ENCODE measurements at regions not wholly inside any gene's neighbourhood (a gene's known extent, or its start where the extent isn't known, plus 50 kb on each side); places are given as distances from the start of the nearest gene placed in this dataset.

DNA sequence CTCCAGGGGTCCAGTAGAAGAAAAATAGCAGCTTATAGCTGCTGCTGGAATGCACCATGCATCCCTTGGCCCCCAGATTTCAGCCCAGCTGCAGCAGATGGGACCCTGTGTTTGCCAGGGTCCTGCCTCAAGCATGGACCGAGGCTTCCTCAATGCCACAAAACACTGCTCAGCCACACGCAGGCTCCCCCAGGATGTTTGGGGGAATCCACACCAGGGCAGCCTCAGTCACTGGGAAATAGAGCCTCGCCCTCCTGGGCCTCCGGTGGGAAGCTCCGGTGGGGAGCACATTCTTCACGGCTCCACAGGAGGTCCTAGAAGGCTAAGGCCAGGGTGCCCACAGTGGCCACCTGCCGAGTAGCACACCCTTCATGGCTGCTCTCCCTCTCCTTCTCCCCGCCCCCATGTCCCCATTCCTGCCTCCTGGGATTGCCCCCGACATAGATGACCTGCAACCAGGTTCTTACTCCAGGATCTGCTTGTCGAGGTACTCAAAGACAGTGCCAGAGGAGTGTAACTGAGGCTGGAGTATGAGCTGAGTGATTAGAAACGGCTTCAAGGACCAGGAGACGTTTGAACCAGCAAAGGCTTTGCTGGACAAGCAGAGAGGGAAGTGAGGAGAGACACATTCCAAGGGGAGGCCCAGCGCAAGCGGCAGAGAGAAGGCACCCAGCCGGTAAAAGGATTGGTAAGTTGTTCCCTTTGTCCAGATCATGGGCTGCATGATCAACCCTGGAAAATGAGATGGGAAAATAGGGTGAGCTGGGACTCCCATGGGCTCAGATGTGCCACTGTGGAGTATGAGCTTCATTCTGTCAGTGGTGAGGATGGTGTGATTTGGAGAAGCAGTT lies 110.7 kb upstream of the UQCRFS1 start:
- DNase-seq (ENCODE audit: low read depth) = no peak

DNA sequence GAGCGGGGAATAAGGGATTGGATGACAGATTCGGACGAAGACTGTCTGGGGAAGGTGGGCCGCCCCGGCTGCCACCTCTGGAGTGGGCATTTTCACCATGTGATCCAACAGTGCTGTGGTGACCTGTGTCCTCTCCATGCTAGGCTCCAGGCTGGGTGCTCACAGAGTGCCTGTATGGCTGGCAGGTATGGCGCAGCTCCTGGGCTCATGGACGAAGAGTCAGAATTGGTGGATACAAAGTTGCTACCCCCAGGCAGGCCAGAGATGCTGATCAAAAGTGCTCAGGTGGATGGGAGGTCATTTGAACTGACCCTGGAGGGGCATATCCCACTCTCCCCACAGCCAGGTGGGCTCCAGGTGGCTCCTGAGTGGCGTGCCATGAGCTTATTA lies 111.3 kb upstream of the UQCRFS1 start:
- DNase-seq (ENCODE audit: low read depth) = no peak

DNA sequence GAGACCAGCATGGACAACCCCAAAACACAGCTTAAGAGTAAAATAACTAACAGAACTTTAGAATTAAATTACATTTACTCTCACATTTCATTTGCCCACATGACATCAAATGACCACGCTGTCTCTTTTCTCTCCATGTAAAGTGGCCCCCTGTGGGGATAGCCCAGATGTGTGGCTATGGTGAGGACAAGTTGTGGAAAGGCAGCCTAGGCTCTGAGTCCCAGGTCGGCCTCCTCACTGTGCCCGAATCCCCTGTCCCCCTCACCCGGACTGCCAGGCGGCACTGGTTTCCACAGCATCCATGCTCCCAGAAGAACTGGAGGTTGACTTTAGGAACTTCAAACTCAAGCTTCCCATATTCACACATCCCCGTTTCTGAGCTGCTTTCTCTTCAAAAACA lies 111.8 kb upstream of the UQCRFS1 start:
- DNase-seq (ENCODE audit: low read depth) = no peak

DNA sequence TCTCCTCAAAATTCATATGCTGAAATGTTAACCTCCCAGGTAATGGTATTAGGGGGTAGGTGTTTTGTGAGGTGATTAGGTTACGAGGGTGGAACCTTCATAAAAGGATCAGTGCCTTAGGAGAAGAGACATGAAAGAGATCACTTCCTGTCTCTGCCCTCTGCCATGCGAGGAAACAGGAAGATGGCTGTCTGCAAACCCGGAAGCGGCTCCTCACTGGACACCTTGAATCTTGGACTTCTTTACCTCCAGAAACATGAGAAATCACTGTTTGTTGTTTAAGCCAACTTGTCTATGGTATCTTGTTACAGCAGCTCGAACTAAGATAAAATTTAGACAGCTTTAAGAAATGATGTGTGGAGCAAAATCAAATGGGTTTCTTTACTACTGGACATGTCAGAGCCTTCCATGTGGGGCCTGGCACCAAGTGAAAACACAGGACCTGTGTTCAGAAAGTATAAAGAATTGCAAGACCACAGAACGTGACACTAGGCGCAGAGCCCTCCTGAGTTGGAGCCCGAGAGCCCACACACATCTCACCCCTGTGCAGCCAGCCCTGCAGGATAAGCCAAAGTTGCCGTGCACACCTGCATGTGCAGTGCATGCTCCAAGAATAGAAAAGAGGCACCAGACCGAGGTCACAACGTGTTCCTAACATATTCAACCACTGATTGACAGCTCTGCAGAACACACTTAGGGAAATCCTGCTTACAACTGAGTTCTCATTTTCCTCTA lies 112.5 kb upstream of the UQCRFS1 start:
- DNase-seq (ENCODE audit: low read depth) = no peak

DNA sequence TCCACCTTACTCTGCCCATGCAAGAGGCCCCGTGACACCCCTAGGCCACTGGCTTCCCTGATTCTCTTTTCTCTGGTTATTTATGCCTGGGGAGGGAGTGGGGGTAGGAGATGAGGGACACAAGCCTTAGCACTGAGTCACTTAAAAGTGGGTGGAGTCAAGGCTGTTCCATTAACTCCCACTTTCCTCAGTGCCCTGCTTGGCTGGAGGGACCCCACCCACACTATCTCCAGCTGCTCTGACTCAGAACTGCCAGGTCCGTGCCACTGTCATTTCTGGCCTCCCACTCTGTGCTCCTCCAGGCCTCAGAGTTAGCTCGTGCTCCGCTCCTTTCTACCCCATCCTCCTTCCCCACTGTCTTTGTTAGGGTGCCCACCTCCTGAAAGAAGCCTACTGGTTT lies 113.4 kb upstream of the UQCRFS1 start:
- DNase-seq (ENCODE audit: low read depth) = no peak

DNA sequence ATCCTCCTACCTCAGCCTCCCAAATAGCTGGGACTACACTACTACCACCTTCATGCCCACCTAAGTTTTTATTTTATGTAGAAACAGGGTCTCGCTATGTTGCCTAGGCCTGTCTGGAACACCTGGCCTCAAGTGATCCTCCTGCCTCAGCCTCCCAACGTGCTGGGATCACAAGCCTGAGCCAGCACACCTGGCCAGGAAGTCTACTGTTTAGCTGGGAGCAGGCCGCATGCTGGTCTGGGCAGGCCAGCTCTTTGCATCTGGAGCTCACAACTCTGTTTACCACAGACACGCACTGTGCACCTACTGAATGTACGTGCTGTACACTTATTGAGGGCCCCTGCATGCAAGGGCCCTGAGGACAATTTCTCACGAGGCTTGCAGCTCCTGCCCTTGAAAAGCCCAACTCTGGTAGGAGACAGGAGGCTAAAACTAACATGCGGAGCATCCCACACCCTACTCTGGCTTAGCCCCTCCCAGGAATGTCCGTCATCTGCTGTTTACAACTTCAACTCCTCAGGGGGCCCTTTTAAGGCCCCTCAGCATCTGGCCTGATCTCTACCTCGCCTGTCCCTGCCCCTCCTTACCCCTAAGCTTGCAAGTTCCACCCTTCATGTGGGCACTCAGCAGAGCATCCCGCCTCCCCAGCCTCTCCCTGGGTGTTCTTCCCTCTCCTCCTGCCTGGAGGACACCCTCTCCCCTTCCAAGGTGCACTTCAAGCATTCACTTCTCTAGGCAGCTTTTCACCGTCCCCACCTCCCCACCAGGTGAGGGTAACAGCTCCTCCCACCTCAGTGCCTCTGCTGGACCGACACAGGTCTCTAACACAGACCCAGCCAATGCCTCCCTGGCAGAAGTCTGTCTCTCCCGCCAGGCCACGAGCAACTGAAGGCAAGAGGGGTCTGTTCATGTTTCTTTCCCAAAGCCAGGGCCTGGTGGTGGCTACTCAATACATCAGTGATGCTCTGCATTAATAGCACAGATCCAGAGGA lies 114.2 kb upstream of the UQCRFS1 start:
- DNase-seq (ENCODE audit: low read depth) = no peak

DNA sequence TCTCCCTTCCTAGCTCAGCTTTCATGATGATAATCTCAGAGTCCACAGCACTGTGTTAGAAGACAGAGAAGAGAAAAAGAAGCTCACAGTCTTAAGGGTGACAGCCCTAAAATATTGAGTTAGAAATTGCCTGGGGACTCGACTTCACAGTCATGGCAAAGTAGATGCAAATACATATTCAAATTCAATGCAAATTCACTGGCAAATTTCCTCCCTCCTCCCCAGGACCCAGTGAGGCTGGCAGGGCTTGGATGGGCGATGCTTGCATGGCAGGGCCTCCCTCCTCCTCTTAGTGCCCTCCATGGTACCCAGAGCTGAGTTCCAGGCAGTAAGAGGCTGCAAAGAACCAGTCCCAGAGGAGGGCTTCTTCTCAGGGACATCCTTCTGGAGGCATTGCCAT lies 115.6 kb upstream of the UQCRFS1 start:
- DNase-seq (ENCODE audit: low read depth) = no peak

DNA sequence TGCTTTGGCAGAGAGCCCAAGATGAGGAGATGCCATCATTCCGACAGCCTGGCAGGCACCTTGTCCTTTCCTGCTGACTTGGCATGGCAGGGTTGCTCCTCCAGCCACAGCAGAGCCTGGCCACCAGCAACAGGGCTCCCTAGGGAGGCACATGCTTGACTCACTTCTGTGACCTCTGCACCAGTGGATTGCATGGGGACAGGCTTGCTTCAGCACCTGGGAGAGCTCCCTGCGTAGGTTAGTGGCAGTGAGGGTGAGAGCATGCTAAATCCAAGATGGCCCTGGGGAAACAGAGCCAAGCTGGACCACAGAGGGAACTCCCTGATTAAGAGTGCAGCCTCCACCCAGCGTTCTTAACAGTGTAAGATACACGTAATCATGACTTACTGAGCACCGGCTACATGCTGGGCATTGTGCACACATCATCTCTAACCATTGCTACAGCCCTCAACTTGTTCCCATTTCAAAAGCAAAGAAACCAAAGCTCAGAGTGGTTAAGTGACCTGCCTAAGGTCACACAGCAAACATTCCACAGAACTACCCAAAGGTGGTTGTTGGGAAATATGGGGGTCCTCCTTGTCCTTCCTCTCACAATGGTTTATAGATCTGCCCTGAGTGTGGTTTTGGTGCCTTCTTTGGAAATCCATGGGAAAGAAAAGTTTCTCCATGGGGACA lies 116.6 kb upstream of the UQCRFS1 start:
- DNase-seq (ENCODE audit: low read depth) = no peak

DNA sequence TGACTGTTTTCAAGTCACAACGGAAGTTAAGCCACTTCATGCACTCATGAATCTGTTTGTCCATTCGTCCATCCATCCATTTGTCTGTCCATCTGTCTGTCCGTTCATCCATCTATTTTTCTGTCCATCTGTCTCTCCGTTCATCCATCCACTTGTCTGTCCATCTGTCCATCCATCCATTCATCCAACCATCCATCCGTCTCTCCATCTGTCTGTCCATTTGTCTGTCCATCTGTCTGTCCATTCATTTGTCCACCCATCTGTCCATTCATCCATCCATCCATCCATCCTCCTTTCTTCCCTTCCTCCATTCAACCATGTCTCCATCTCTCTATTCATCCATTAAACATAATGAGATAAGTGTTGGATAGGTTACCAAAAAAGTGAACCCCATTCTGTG lies 123.5 kb upstream of the UQCRFS1 start:
- no peak for DNase-seq (ENCODE audit: low read depth)

DNA sequence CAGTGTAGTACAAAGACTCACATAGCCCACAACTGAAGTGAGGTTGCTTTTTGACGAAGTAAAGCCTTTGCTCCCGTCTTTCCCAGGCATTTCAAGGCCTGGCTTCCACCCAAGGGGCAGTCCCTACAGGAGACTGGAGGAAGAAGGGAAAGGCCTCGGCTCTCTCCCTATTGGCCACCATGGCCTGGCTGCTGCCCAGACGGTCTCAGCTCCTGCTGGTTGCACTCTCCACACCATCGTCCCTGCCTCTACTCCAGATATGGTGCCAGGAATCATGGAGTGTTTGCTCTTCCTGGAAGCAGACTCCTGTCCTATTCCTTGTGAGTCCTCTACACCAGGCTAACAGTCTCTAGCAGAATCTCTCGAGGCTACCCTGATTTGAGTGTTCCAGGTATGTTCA lies 124.1 kb upstream of the UQCRFS1 start:
- no peak for DNase-seq (ENCODE audit: low read depth)

DNA sequence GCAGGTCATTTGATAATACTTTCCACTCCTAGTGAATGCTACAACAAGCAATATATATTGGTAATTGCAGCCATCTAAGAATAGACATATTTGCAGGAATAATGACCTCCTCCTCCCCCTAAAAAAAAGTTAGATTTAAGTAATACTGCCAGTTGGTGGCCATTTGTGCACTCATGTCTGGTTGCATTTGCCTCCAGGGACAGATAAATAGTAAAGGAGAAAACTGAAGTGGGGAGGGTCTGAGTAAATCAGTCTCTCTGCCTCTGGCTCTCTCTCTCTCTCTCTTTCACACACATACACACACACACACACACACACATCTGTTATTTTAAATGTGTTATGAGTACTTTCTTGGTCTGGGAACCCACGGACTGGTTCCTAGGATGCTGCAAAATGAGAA lies 125.5 kb upstream of the UQCRFS1 start:
- DNase-seq (ENCODE audit: low read depth) = no peak

DNA sequence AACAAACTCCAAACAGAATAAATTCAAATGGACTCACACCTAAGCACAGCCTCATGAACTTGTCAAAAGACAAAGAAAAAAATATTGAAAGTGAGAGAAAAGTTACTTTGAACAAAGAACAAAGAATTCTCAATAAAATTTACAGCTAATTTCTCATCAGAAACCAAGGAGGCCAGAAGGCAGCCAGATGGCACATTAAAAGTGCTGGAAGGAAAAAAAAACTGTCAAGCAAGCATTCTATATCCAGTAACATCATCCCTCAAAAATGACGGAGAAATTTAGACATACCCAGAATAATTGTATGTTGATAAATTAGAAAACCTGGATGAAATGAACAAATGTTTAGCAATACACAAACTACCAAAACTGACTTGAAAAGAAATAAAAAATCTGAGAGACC lies 129.8 kb upstream of the UQCRFS1 start:
- DNase-seq (ENCODE audit: low read depth) = no peak

DNA sequence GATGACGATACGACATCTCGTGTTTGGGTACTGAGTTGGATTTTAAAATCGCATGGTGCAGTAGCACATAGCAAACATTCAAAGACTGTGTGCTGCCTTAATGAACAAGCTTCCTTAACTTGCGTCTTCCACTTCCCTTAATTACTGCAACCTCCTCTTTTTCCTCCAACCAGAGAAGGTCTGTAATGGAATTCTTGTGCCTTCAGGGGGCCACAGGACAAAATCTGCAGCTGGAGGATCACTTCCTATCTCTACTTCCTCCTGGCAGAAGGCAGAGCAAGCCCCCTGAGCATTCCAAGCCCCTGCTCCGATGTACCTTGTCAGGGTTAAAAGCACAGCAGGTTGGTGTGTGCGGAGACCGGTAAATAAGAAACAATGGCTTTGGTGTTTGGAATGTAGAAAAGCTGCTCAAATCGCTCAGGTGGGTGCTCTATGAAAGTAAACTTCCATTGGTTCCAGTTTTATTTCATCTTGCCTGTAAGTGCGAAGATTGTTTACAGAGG lies 151.3 kb upstream of the UQCRFS1 start:
- no peak for DNase-seq (ENCODE audit: low read depth)

DNA sequence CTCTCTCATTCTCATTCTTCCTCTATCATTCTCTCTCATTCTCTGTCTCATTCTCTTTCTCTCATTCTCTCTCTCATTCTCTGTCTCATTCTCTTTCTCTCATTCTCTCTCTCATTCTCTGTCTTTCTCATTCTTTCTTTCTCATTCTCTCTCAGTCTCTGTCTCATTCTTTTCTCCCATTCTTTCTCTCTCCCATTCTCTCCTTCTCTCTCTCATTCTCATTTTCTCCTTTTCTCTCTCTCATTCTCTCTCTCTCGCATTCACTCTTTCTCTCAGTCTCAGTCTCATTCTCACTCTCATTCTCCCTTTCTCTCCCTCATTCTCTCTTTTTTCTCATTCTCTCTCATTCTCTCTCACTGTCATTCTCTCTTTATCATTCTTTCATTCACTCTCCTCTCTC lies 152.0 kb upstream of the UQCRFS1 start:
- no peak for DNase-seq (ENCODE audit: low read depth)

DNA sequence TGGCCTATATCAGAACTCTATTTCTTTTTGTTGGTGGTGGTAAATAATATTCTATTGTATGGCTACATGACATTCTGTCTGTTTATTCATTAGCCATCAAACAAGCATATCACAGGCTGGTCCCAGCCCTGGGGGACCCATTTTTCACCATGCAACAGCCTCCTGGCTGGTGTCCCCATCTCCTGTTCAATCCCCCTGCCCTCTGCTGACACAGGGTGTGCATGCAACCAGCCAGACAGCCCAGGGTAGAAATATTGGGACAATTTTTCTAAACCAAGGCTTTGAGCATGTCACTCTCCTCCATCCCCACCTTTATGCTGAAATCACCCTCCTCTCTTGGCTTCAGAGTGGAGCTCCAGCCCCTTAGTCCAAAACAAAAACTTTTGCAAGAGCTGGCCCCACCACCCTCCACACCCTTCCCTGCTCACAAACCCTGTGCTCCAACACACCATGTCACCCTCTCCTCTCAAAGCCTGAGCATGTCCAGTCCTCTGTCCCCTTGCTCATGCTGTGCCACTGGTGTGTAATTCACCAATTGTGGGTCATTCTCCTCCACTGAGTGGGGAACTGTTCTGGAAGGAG lies 153.0 kb upstream of the UQCRFS1 start:
- no peak for DNase-seq (ENCODE audit: low read depth)

DNA sequence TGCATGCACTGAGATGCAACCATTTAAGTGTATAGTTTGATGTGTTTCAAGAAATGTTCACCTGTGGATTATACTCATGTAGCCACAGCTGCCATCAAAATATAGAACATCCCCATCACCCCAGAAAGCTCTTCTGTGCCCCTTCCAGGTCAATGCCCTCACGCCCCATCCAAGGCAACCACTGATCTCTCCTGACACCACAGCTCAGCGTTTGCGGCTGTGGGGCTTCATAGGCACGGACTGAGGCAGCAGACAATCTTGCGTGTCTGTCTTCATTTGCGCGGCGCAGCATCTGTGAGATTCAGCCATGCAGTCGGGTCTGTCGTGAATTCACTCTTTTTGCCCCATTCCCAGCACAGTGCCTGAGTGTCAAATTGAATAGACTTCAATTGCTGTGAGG lies 153.8 kb upstream of the UQCRFS1 start:
- DNase-seq (ENCODE audit: low read depth) = no peak

DNA sequence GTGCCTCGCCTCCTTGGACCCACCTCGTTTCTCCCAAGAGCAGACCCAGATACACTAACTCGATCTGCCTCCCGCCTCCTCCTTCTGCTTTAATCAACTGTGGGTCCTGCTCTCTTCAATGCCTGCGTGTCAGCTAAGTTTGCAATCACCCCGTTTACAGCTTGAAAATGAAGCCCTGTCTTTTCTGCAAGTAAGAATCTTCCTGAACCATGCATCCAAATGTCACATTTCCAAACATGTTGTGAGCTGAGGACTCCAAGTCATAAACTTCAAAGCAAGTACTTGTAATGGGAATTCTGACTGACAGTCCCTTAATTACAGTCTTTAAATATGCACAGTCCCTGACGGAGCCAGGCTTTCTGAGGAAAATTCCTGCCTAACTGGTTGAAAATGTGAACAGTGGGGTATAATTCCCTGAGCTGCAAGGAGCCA lies 154.9 kb upstream of the UQCRFS1 start:
- DNase-seq (ENCODE audit: low read depth) = no peak

DNA sequence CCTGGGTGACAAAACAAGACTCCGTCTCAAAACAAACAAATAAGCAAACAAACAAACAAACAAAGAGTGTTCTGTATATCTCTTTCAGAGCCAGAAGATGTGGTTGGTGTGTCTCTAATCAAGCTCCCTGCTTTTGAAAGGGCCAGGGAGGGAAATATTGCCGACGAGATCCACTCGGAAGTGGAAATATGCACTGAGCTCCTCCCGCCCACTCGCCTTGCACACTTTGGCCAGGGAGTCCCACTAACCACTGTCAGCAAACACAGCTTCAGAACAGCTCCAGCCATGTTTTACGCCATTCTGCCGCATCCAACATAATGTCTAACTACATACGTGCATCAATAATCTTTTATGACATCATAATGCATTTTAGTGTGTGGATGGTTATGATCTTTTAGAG lies 155.5 kb upstream of the VSTM2B start:
- DNase-seq (ENCODE audit: low read depth) = no peak

DNA sequence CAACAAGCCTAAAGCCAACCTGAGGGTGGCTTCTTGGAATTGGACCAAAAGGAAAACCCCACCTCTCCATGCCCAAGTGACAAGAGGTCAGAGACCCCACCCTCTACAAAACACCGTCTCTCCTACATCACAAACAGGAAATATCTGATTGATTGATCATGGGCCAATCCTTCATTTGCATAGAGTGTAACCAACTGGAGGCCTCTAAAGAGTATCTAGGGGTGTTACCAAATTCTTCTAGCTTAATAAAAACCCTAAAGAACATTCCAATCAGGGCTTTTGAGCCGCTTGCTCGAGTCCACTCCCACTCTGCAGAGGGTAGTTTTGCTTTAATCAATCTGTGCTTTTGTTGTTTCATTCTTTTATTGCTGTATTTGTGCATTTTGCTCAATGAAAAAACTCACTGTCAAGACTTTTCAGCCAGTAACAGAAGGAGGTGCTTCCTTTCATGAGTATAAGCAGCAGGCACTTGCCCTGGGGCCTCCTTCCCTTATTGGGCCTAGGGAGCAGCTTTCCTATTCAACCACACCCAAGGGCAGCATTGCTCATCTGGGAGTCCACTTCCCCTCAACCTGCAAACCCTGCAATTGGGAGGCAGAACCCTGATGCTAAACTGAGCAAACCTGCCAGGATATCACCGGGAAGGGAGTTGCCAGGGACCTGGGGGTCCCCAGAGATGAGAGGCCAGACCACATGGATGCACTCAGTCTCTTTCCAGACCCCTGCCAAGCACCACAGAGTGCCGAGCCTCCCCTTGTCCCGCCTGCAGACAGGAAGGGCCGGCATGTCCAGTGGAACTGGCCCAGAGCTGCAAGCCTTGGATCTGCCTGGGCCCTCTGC lies 154.3 kb upstream of the VSTM2B start:
- DNase-seq (ENCODE audit: low read depth) = no peak

DNA sequence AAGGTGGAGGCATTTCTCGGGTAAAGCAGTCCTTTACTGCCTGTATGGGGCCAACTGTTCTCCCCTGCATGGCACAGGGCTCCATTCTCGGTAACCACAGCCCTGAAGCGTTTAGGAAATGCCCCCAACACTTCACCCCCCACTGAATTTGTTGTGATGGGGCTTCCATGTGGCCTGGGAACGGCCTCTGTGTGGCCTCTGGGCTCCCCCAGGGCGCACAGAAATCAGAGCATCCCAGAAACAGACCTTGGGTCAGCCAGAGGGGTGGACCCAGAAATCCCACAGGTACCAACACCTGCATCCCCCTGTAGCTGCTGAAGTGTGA lies 153.7 kb upstream of the VSTM2B start:
- no peak for DNase-seq (ENCODE audit: low read depth)

DNA sequence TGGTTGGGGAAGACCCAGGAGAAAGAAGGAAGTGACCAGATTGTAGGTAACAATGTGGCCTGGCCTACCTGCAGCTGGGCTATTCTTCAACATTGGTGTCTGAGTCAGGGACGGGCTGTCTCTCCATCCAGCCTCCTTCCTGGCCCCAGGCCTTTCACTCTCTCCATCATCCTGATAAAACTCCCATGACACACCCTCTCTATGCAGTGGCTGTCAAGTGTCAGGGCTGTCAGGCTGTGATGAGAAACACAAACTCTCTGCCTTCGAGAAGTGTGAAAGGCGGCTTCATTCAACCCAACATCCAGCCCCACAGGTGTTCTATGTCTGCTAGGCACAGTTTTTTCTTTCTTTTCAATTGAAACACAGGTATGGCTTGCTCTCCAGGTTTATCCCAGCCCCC lies 153.3 kb upstream of the VSTM2B start:
- no peak for DNase-seq (ENCODE audit: low read depth)
